ENCODE measurements at regions not wholly inside any gene's neighbourhood (a gene's known extent, or its start where the extent isn't known, plus 50 kb on each side); places are given as distances from the start of the nearest gene placed in this dataset.

- no peak for DNase-seq
Measured at GRCh38 chr15:96415513-96416217, 85.2 kb downstream of the NR2F2 start.

DNA sequence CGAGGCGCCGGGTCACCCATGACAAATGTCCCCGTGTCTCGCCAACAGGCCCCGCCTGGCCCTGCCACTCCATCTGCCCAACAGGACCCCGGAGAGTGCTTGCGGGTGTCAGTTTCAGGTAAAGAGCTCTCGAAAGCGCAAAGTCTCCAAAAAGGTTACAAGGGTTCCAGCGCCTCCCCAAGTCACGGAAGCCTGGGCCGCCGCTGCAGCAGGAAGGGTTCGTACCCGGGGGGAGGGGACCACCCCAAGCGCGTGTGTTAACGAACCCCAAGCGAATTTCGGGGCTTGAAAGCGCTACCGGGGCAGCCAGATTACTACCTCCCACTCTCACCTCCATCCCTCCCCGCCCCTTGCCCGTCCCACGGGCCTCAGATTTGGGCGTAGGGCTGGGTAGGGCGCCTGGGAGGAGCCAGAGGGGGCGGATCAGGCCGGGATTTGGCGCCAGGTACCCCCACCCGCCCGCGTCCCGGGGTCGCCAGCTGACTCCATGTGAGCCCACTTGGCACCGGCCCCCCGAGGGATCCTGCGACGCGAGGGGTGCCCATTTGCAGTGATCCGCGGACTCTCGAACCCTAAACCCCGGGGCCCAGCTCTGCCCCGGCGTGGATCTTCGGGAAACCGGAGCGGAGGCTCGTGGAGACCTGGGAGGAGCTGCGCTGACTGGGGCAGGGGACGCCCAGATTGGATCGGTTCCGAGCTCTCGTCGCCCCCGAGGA, 85.9 kb downstream of the NR2F2 start:
- no peak for DNase-seq

GRCh38 chr15:96416934-96417759, 86.6 kb downstream of the NR2F2 start:
- DNase-seq, result no peak

DNA sequence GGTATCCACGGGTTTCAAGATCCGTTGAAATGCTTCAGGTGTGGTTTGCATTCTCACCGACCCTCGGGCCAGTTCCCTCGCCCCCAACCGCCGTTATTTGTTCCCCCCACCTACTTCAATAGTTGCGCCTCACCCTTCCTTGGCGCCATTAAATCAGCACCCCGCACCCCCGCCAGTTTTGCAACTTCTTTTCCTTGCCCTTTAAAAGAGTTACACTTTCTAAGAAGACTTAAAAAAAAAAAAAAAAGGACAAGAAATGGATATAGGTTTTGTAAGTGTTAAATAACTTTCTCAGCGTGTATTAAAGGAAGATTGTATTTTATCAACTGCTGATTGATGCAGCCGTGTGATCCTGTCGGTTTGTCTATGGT, 87.2 kb downstream of the NR2F2 start:
- DNase-seq, result no peak

DNA sequence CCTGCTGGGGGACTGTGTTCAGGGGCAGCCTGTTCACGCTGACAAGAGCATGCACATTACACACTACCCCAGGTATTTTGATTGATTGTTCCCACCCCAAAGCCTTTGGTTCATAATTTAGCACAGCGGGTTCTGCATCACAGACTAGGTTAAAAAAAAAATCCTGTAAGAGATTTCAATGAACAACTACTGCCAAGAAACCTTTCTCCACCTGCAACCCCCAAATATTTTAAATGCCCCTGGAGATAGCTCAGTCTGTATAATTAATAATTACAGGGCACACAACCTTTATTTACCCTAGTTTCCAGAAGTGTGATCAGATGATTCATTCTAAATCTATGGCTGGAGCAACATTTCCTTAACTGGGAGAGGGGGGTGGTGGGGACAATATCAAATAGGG, 87.6 kb downstream of the NR2F2 start:
- no peak for DNase-seq

GRCh38 chr15:96421178-96421601, 90.7 kb downstream of the NR2F2 start:
- DNase-seq, result no peak

- no peak for DNase-seq
Measured at GRCh38 chr15:96422125-96422524, 91.6 kb downstream of the NR2F2 start.

GRCh38 chr15:96424674-96425073, 94.2 kb downstream of the NR2F2 start:
- no peak for DNase-seq

- no peak for DNase-seq
Measured at GRCh38 chr15:96428742-96429141, 98.2 kb downstream of the NR2F2 start.

DNA sequence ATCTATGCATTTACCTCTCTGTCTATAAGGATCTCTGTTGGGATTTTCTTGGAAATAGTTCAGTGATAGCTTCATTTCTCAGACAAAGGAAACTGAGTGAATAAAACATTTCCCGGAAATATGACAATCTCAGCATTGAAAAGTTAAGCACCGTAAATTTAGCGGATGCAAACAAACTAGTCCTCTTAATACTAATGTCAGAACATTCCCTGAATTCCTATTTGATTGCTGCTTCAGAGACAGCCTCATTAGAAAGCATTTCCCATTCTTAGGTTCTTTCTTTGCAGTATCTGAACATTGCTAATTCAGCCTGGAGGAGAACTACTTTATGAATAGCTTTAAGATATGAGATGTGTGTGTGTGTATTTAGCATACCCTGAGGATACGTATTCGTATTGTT, 101.3 kb downstream of the NR2F2 start:
- DNase-seq, result no peak

- no peak for DNase-seq
Measured at GRCh38 chr15:96435022-96435421, 104.5 kb downstream of the NR2F2 start.

- no peak for DNase-seq
Measured at GRCh38 chr15:96435841-96436240, 105.3 kb downstream of the NR2F2 start.

GRCh38 chr15:96440978-96441377, 110.5 kb downstream of the NR2F2 start:
- DNase-seq, result no peak

GRCh38 chr15:96442076-96442475, 111.6 kb downstream of the NR2F2 start:
- no peak for DNase-seq

DNA sequence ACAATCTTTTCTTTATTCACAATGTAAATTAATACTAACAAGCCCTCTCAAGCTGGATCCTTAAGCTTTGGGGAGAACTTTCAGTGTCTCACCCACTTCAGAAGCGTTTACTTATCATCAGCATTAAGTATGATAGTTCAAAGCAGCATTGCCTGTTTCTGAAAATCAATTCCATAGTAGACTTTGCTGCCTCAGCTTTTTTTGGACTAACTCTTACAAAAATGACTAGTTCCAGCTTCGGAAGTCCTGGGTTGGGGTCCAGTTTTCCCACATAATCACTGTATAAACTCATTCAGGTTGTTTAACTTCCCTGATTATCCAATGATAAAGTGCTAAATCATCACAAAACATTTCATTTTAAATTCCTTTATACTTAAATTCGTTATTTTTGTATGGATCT, 114.4 kb downstream of the NR2F2 start:
- DNase-seq, result no peak

- DNase-seq, result no peak
Measured at GRCh38 chr15:96448923-96449322, 118.4 kb downstream of the NR2F2 start.

GRCh38 chr15:96457841-96458240, 127.3 kb downstream of the NR2F2 start:
- no peak for DNase-seq

- no peak for DNase-seq
Measured at GRCh38 chr15:96460106-96460505, 129.6 kb downstream of the NR2F2 start.

DNA sequence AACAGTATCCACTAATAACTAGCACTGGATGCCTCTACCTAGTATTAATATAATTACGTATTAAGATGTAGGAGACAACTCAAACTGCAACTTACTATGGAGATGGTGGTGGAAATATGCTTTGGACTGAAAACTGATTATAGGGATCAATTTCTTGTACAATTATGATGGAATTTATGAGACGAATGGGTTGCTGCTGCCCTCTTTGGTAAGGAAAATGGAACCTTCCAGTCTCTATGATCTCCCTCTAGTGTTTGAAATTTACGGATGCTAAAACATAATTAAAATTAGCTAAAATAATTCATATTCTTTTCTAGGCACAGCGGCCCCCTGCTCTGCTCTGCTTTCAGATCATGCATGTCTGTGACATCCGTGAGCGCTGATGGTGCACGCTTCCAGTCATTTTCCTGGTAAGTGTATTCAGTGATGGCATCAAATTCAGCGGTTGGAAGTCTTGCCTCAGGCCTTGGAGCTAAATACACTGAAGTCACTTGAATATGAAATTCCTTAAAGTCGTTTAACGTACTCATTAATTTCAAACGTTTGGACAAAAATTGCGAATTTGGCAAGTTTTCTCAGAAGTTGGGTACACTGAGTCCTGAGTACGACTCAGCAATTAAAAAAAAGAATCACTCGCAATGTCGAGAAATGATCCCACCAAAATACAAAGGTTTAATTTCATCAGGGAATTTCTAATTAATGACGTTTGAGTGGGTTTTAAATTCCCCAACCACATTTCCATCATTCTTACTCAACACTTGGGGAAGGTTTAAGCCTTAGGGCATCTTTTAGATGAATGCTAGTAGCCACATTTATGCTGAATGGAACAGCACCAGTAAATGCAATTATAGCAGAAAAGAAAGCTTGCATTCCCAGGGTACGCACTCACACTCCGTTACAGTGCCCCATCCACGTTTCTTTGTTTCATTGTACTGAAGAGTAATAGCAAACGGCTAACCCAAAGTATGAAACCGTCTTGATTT, 132.6 kb downstream of the NR2F2 start:
- DNase-seq, result no peak

- no peak for DNase-seq
Measured at GRCh38 chr15:96466389-96466947, 136.0 kb downstream of the NR2F2 start.

DNA sequence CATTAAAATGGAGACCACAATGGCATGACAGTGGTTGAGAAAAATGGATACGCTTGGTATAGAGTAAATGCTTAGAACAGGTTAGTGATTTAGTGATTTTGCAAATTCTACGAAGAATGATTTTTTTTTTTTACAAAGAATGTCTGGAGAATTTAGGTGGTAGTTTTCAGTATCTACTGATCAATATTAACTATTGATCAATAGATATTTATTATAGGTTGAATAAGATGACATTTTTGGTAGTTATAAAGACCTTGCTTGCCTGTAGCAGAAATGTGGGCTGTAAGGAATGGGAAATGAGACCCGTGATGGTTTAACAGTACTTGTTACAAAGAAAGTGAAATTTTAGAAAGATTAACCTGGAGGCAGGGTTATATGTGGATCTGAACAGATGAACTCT, 137.5 kb downstream of the NR2F2 start:
- no peak for DNase-seq

DNA sequence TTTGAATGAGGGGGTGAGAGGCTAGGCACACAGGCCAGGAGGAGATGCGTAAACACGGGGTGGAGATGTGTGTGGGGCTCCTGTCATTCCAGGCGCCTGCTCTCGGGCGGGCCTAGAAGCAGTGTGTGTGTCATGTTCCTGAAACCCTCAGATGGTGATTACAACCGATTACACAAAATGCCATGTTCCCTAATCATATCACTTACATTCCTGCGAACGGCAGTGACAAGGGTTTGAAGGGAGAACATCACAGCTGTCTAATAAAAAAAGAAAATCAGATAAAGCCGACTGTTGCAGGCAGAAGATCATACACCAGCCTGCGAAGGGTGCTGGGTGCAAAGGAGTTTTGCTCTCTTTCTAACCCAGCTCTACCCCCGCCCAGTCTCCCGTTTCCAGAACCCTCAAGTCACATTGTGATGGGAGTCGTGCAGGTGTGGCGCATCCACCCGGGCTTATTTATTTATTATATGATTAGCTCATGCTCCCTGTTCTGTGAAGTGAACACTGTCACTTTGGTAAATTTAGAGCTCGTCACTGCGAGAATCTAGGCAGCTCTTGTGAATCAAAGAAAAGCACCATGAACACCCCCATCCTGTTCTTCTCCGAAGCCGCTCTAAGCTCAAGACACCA, 140.3 kb downstream of the NR2F2 start:
- no peak for DNase-seq

Data from activated gamma-delta T cell treated with Interleukin-2 at 50 U/mL for 16 hours (primary cell).